CD14-positive monocyte (primary cell): ENCODE measurements at regions not wholly inside any gene's neighbourhood (a gene's known extent, or its start where the extent isn't known, plus 50 kb on each side); places are given as distances from the start of the nearest gene placed in this dataset.

Source experiments
- DNase-seq, 3 donors: peaks; one replicate each; pipeline ENCODE4 v3.0.0-alpha.2; 2011 to 2022
- H2AFZ ChIP-seq: 2 replicates; pipeline ENCODE4 v1.6.0; 2012; ENCODE audit warnings: mild to moderate bottlenecking, low read depth, low read length, inconsistent platforms; ENCODE audit not compliant: insufficient read depth, poor library complexity, severe bottlenecking
- H3K27ac ChIP-seq, 2 donors: 1 replicate in 1 of 2; 2 replicates in 1 of 2; pipeline ENCODE4 v1.5.1; 2012 to 2013; ENCODE audit warnings: low read length in 2 of 2, control low read depth in 1 of 2, inconsistent platforms in 1 of 2, low read depth in 1 of 2, mild to moderate bottlenecking in 1 of 2
- H3K27me3 ChIP-seq, 2 donors: one replicate each; pipeline versions ENCODE4 v1.6.0 to v1.6.1; 2011 to 2013; ENCODE audit warnings: low read length in 2 of 2; ENCODE audit not compliant: control insufficient read depth in 2 of 2, insufficient read depth in 2 of 2
- H3K36me3 ChIP-seq, 2 donors: replicated peaks in 1 of 2; 1 replicate in 1 of 2; 2 replicates in 1 of 2; pipeline versions ENCODE4 v1.5.1 to v1.6.1; 2012 to 2013; ENCODE audit warnings: low read length in 2 of 2, control low read depth in 1 of 2, inconsistent platforms in 1 of 2, mild to moderate bottlenecking in 1 of 2; ENCODE audit not compliant: insufficient read depth in 2 of 2, control insufficient read depth in 1 of 2
- H3K4me1 ChIP-seq, 2 donors: 1 replicate in 1 of 2; 2 replicates in 1 of 2; pipeline versions ENCODE4 v1.5.1 to v1.6.1; 2012 to 2013; ENCODE audit warnings: low read length in 2 of 2, control low read depth in 1 of 2, inconsistent platforms in 1 of 2, mild to moderate bottlenecking in 1 of 2, moderate library complexity in 1 of 2; ENCODE audit not compliant: insufficient read depth in 2 of 2, control insufficient read depth in 1 of 2
- H3K4me2 ChIP-seq: replicated peaks from 2 replicates; pipeline ENCODE3; 2012; ENCODE audit warnings: low read length, moderate library complexity, mild to moderate bottlenecking; ENCODE audit not compliant: poor library complexity, severe bottlenecking; ENCODE audit errors: extremely low read depth
- H3K4me3 ChIP-seq, 3 experiments: fragments of 200-600 bp in 1 of 3; sonication (generic) in 1 of 3; replicated peaks in 1 of 3; 1 replicate in 2 of 3; 2 replicates in 1 of 3; pipeline ENCODE4 v1.5.1; 2011 to 2013; ENCODE audit warnings: low read length in 3 of 3, mild to moderate bottlenecking in 3 of 3, control low read depth in 2 of 3, low read depth in 2 of 3, inconsistent platforms in 1 of 3, moderate library complexity in 1 of 3
- H3K79me2 ChIP-seq: 2 replicates; pipeline ENCODE4 v1.6.0; 2012; ENCODE audit warnings: mild to moderate bottlenecking, control low read depth, inconsistent platforms, low read length, moderate library complexity; ENCODE audit not compliant: insufficient read depth
- H3K9ac ChIP-seq: 2 replicates; pipeline ENCODE4 v1.6.0; 2017; ENCODE audit warnings: low read length, mild to moderate bottlenecking; ENCODE audit not compliant: insufficient read depth, poor library complexity, severe bottlenecking
- H3K9me3 ChIP-seq, 2 donors: replicated peaks in 1 of 2; 1 replicate in 1 of 2; 2 replicates in 1 of 2; pipeline versions ENCODE4 v1.5.1 to v1.6.1; 2012 to 2013; ENCODE audit warnings: low read length in 2 of 2, control low read depth in 1 of 2; ENCODE audit not compliant: control insufficient read depth in 1 of 2, insufficient read depth in 1 of 2
- H4K20me1 ChIP-seq: 2 replicates; pipeline ENCODE4 v1.6.0; 2012; ENCODE audit warnings: mild to moderate bottlenecking, low read length, control low read depth, moderate library complexity; ENCODE audit not compliant: insufficient read depth
- H3K27ac Mint-ChIP-seq, 7 donors: one replicate each; pipeline ENCODE4 v1.8.0; 2020; ENCODE audit warnings: mild to moderate bottlenecking in 7 of 7, mixed read lengths in 7 of 7, moderate library complexity in 6 of 7, inconsistent platforms in 2 of 7
- H3K27me3 Mint-ChIP-seq, 3 donors: one replicate each; pipeline ENCODE4 v1.8.0; 2021 to 2022; ENCODE audit warnings: low read depth in 3 of 3, mild to moderate bottlenecking in 3 of 3, mixed read lengths in 3 of 3, moderate library complexity in 3 of 3, inconsistent platforms in 1 of 3
- H3K36me3 Mint-ChIP-seq, 2 donors: one replicate each; pipeline ENCODE4 v1.8.0; 2020; ENCODE audit warnings: mixed read lengths in 2 of 2, inconsistent platforms in 1 of 2, mild to moderate bottlenecking in 1 of 2
- H3K4me1 Mint-ChIP-seq: one replicate; pipeline ENCODE4 v1.8.0; 2020; ENCODE audit warnings: mild to moderate bottlenecking, mixed read lengths
- H3K4me3 Mint-ChIP-seq, 2 donors: one replicate each; pipeline ENCODE4 v1.8.0; 2020; ENCODE audit warnings: mild to moderate bottlenecking in 2 of 2, mixed read lengths in 2 of 2, moderate library complexity in 1 of 2
- H3K9me3 Mint-ChIP-seq, 7 donors: one replicate each; pipeline ENCODE4 v1.8.0; 2020 to 2022; ENCODE audit warnings: mixed read lengths in 7 of 7, mild to moderate bottlenecking in 6 of 7, moderate library complexity in 6 of 7, inconsistent platforms in 2 of 7
- CTCF ChIP-seq: fragments of 200-600 bp; IDR thresholded peaks from one replicate; pipeline ENCODE4 v1.8.0; 2022; ENCODE audit warnings: antibody characterized with exemption, mild to moderate bottlenecking
- WGBS: methylation state at CpG from one replicate; pipeline ENCODE4 v1.1.5; 2013; ENCODE audit warnings: missing lambda C conversion rate; ENCODE audit not compliant: insufficient coverage; 5-methylcytosine and 5-hydroxymethylcytosine counted together
- intact Hi-C, 2 donors: fragments of 100-400 bp; cut with micrococcal nuclease; formaldehyde crosslinking; loops; one replicate each; pipeline versions ENCODE4 v1.15.0 to v1.15.1; 2023

DNA sequence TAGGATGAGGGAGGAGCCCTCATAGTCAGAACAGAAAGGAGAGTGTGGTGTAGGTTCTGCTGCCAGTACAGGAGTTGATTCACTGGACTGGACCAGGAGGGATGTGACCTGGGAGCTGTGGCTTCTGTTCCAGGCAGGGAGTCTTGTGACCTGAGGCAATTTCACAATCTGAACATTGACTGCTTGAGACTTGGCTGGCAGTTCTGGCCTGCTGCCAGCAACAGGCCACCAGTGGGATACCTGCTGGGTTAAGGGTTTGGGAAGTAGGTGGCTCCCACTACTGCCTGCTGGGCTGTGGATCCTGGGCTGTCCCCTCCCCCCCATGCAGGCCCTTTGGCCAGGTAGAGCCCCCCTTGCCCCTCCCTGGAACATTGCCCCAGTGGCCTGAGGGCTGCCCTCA lies 268.6 kb upstream of the ARRDC3 start:
- H3K27ac ChIP-seq, result no peak overlapping the region
- H3K4me2 ChIP-seq, result no peak overlapping the region
- H3K27ac Mint-ChIP-seq, result peak overlapping the region in 1 of 7 donors; percentile 31
- TF ChIP-seq CTCF, result no peak
- H3K4me1 Mint-ChIP-seq, result no peaks in the 10 kb centered on the region
- H3K79me2 ChIP-seq, result no peaks in the 10 kb centered on the region
- no peaks in the 10 kb centered on the region for H3K4me1 ChIP-seq
- H4K20me1 ChIP-seq, result no peaks in the 10 kb centered on the region
- DNase-seq, result no peak
- intact Hi-C loops, result no loop called here
- no peaks in the 10 kb centered on the region for H3K36me3 ChIP-seq
- H3K4me3 ChIP-seq, result no peak overlapping the region
- no peaks in the 10 kb centered on the region for H3K36me3 Mint-ChIP-seq
- peaks cover 0 to 1% (median 0%) of the 10 kb centered on the region in 3 donors for H3K27me3 Mint-ChIP-seq
- peaks cover 2 to 26% (median 7%) of the 10 kb centered on the region in 7 donors for H3K9me3 Mint-ChIP-seq
- H3K4me3 Mint-ChIP-seq, result no peak overlapping the region
- H3K27me3 ChIP-seq, result no peaks in the 10 kb centered on the region
- no peak overlapping the region for H2AFZ ChIP-seq
- H3K9ac ChIP-seq, result no peak overlapping the region
- H3K9me3 ChIP-seq, result peaks cover 8 to 22% of the 10 kb centered on the region in 2 donors

- Histone ChIP-seq H4K20me1 (no peaks in the 10 kb centered on the region), H3K4me3 (no peak overlapping the region), H3K27ac (no peak overlapping the region), H3K9ac (no peak overlapping the region), H3K4me2 (no peak overlapping the region), H3K36me3 (no peaks in the 10 kb centered on the region), H3K4me1 (no peaks in the 10 kb centered on the region), H3K79me2 (no peaks in the 10 kb centered on the region), H2AFZ (no peak overlapping the region), H3K27me3 (no peaks in the 10 kb centered on the region), H3K9me3 (no peaks in the 10 kb centered on the region)
- Mint-ChIP-seq H3K36me3 (no peaks in the 10 kb centered on the region), H3K9me3 (peaks cover 0 to 10% (median 0%) of the 10 kb centered on the region in 7 donors), H3K4me3 (no peak overlapping the region), H3K27ac (no peak overlapping the region), H3K4me1 (no peaks in the 10 kb centered on the region), H3K27me3 (peaks cover 0 to 2% (median 2%) of the 10 kb centered on the region in 3 donors)
- DNase-seq, result no peak
- TF ChIP-seq CTCF, result no peak
- intact Hi-C loops, result no loop called here
- 79% methylated on average over 2 of the region's 4 CpGs for WGBS
Observed at GRCh38 chr5:91645347-91645746, 262.2 kb upstream of the ARRDC3 start.
